ENCODE measurements at regions not wholly inside any gene's neighbourhood (a gene's known extent, or its start where the extent isn't known, plus 50 kb on each side); places are given as distances from the start of the nearest gene placed in this dataset.

DNA sequence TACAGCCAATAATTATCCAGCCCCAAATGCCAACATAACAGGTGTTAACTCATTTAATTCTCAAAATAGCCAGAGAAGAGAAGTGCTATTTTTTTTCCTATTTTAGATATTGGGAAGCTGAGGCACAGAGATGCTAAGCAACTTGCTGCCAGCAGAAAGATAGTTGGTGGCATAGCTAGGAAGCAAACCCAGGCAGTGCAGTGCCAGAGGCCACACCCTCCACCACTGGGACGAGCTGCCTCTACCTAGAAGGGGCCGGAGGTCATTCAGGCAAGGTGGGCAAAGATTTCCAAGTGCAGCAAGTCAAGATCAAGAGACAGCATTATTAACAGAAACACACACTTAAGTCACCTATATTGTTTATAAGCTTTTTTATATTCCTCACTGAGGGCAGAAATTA is 654.1 kb downstream of the INHBA start:
- H3K4me1 Mint-ChIP-seq: no peaks in the 10 kb centered on the region
- no peak overlapping the region for H3K4me3 Mint-ChIP-seq
- no peaks in the 10 kb centered on the region for H4K20me1 ChIP-seq (ENCODE audit: insufficient read depth, low read length)
- H3K4me3 ChIP-seq (replicated peaks in 1 of 3; ENCODE audit: low read depth in 2 of 3, low read length in 3 of 3): no peak overlapping the region
- TF ChIP-seq CTCF (IDR thresholded peaks at IDR 0.05): no peak
- H3K27ac ChIP-seq (ENCODE audit: low read depth in 1 of 2, low read length in 2 of 2): no peak overlapping the region
- intact Hi-C loops (cut with micrococcal nuclease): no loop called here
- no peaks in the 10 kb centered on the region for H3K36me3 Mint-ChIP-seq
- H3K27ac Mint-ChIP-seq: no peak overlapping the region
- H3K79me2 ChIP-seq (ENCODE audit: insufficient read depth, low read length): no peaks in the 10 kb centered on the region
- H3K4me1 ChIP-seq (ENCODE audit: control insufficient read depth in 1 of 2, insufficient read depth in 2 of 2, low read length in 2 of 2): no peaks in the 10 kb centered on the region
- no peaks in the 10 kb centered on the region for H3K9me3 ChIP-seq (replicated peaks in 1 of 2; ENCODE audit: control insufficient read depth in 1 of 2, insufficient read depth in 1 of 2, low read length in 2 of 2)
- peaks cover 0 to 1% (median 0%) of the 10 kb centered on the region in 3 donors for H3K27me3 Mint-ChIP-seq (ENCODE audit: low read depth in 3 of 3)
- WGBS (ENCODE audit: insufficient coverage): 100% methylated on average over 2 of the region's 2 CpGs
- peaks cover 0 to 14% (median 0%) of the 10 kb centered on the region in 7 donors for H3K9me3 Mint-ChIP-seq
- H3K36me3 ChIP-seq (replicated peaks in 1 of 2; ENCODE audit: control insufficient read depth in 1 of 2, insufficient read depth in 2 of 2, low read length in 2 of 2): no peaks in the 10 kb centered on the region
- no peak overlapping the region for H3K9ac ChIP-seq (ENCODE audit: insufficient read depth, low read length, poor library complexity, severe bottlenecking)
- no peaks in the 10 kb centered on the region for H3K27me3 ChIP-seq (ENCODE audit: control insufficient read depth in 2 of 2, insufficient read depth in 2 of 2, low read length in 2 of 2)
- no peak overlapping the region for H3K4me2 ChIP-seq (replicated peaks; ENCODE audit: extremely low read depth, low read length, poor library complexity, severe bottlenecking)
- H2AFZ ChIP-seq (ENCODE audit: insufficient read depth, low read depth, low read length, poor library complexity, severe bottlenecking): no peak overlapping the region
- DNase-seq: no peak

DNA sequence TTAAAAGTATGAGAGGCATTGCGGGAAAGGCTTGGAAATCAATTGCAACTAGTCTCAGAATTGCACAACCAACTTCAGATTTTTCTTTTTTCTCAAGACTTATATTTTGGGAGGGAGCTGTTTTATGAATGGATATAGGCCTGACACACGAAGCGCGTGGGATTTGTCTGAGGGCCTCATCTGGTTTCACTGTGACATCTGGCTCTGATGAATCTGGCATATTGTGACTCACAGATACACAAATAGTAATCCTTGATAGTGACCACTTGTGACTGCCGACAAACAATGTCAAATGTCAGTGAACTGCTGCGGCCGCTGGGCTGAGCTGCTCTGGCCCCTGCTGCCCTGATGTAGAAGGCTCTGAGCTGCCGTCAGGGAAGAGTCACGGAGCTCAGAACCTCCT is 655.1 kb downstream of the INHBA start:
- H3K27ac ChIP-seq (ENCODE audit: low read depth in 1 of 2, low read length in 2 of 2): no peak overlapping the region
- H3K4me2 ChIP-seq (replicated peaks; ENCODE audit: extremely low read depth, low read length, poor library complexity, severe bottlenecking): no peak overlapping the region
- H3K27me3 ChIP-seq (ENCODE audit: control insufficient read depth in 2 of 2, insufficient read depth in 2 of 2, low read length in 2 of 2): no peaks in the 10 kb centered on the region
- Mint-ChIP-seq H3K27me3 (ENCODE audit: low read depth in 3 of 3) (peaks cover 0 to 1% (median 0%) of the 10 kb centered on the region in 3 donors), H3K4me3 (no peak overlapping the region), H3K9me3 (peaks cover 0 to 21% (median 2%) of the 10 kb centered on the region in 7 donors), H3K4me1 (no peaks in the 10 kb centered on the region), H3K36me3 (no peaks in the 10 kb centered on the region), H3K27ac (no peak overlapping the region)
- no peak for TF ChIP-seq CTCF (IDR thresholded peaks at IDR 0.05)
- intact Hi-C loops (cut with micrococcal nuclease): no loop called here
- no peaks in the 10 kb centered on the region for H4K20me1 ChIP-seq (ENCODE audit: insufficient read depth, low read length)
- H3K36me3 ChIP-seq (replicated peaks in 1 of 2; ENCODE audit: control insufficient read depth in 1 of 2, insufficient read depth in 2 of 2, low read length in 2 of 2): no peaks in the 10 kb centered on the region
- H3K4me3 ChIP-seq (replicated peaks in 1 of 3; ENCODE audit: low read depth in 2 of 3, low read length in 3 of 3): no peak overlapping the region
- no peak overlapping the region for H2AFZ ChIP-seq (ENCODE audit: insufficient read depth, low read depth, low read length, poor library complexity, severe bottlenecking)
- 94% methylated on average over 5 of the region's 9 CpGs for WGBS (ENCODE audit: insufficient coverage)
- no peaks in the 10 kb centered on the region for H3K79me2 ChIP-seq (ENCODE audit: insufficient read depth, low read length)
- H3K9me3 ChIP-seq (replicated peaks in 1 of 2; ENCODE audit: control insufficient read depth in 1 of 2, insufficient read depth in 1 of 2, low read length in 2 of 2): no peaks in the 10 kb centered on the region
- no peaks in the 10 kb centered on the region for H3K4me1 ChIP-seq (ENCODE audit: control insufficient read depth in 1 of 2, insufficient read depth in 2 of 2, low read length in 2 of 2)
- no peak overlapping the region for H3K9ac ChIP-seq (ENCODE audit: insufficient read depth, low read length, poor library complexity, severe bottlenecking)
- no peak for DNase-seq

Data from CD14-positive monocyte (primary cell).